WERI-Rb-1 (cell line): ENCODE measurements at regions not wholly inside any gene's neighbourhood (a gene's known extent, or its start where the extent isn't known, plus 50 kb on each side); places are given as distances from the start of the nearest gene placed in this dataset.

Source experiments
- DNase-seq: peaks from one replicate; pipeline ENCODE4 v3.0.0-alpha.2; 2020
- H3K27ac ChIP-seq: fragments of 250-450 bp; sonication (Bioruptor Pico); 2 replicates; pipeline ENCODE4 v1.5.1; 2020; ENCODE audit warnings: mild to moderate bottlenecking, moderate library complexity
- H3K27me3 ChIP-seq: fragments of 250-450 bp; sonication (Bioruptor Pico); 2 replicates; pipeline ENCODE4 v1.5.1; 2021; ENCODE audit warnings: mild to moderate bottlenecking, low read depth, moderate library complexity; ENCODE audit not compliant: insufficient read depth, severe bottlenecking
- H3K36me3 ChIP-seq: fragments of 250-450 bp; sonication (Bioruptor Pico); 2 replicates; pipeline ENCODE4 v1.5.1; 2020; ENCODE audit warnings: mild to moderate bottlenecking, moderate library complexity
- H3K4me3 ChIP-seq: 2 replicates; pipeline ENCODE4 v1.5.1; 2011; ENCODE audit warnings: low read depth, mild to moderate bottlenecking, control low read depth, low read length
- H3K9me3 ChIP-seq: fragments of 250-450 bp; sonication (Bioruptor Pico); 2 replicates; pipeline ENCODE4 v1.5.1; 2021; ENCODE audit warnings: mild to moderate bottlenecking, moderate library complexity; ENCODE audit not compliant: severe bottlenecking
- TF ChIP-seq, protein P1 (sequence below): IDR thresholded peaks from 2 replicates; pipeline ENCODE4 v1.5.1; 2011; ENCODE audit warnings: low read depth, mild to moderate bottlenecking, control low read depth, inconsistent platforms, low read length

- no peak for DNase-seq
Measured at GRCh38 chr2:118350621-118351020, 262.4 kb downstream of the INSIG2 start.

DNA sequence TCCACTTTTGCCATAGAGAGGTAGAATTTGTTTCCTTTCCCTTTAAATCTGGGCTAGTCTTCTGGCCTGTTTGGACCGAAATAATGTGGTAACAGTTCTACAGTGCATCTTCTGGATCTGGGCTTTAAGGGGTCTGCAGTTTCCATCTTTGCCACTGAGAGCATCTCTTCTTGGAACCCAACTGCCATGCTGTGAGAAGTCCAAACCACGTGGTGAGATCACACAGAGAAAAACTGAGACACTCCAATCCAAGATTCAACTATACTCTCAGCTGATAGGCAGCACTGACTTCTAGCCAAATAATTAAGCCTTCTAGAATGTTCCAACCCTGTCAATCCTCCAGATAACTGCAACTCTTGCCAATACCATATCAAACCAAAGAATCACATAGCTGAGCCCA, 261.1 kb downstream of the INSIG2 start:
- no peak for DNase-seq
- Histone ChIP-seq H3K4me3 (no peak overlapping the region), H3K36me3 (no peaks in the 10 kb centered on the region), H3K27me3 (peaks cover 55% of the 10 kb centered on the region), H3K27ac (no peak overlapping the region), H3K9me3 (no peaks in the 10 kb centered on the region)
- TF ChIP-seq, protein P1, sequence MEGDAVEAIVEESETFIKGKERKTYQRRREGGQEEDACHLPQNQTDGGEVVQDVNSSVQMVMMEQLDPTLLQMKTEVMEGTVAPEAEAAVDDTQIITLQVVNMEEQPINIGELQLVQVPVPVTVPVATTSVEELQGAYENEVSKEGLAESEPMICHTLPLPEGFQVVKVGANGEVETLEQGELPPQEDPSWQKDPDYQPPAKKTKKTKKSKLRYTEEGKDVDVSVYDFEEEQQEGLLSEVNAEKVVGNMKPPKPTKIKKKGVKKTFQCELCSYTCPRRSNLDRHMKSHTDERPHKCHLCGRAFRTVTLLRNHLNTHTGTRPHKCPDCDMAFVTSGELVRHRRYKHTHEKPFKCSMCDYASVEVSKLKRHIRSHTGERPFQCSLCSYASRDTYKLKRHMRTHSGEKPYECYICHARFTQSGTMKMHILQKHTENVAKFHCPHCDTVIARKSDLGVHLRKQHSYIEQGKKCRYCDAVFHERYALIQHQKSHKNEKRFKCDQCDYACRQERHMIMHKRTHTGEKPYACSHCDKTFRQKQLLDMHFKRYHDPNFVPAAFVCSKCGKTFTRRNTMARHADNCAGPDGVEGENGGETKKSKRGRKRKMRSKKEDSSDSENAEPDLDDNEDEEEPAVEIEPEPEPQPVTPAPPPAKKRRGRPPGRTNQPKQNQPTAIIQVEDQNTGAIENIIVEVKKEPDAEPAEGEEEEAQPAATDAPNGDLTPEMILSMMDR, result no peak

More at GRCh38 chr2:118350621-118351020, 262.4 kb downstream of the INSIG2 start:
- Histone ChIP-seq H3K9me3 (no peaks in the 10 kb centered on the region), H3K27ac (no peak overlapping the region), H3K4me3 (no peak overlapping the region), H3K27me3 (peaks cover 55% of the 10 kb centered on the region), H3K36me3 (no peaks in the 10 kb centered on the region)
- TF ChIP-seq, protein P1, result no peak

DNA sequence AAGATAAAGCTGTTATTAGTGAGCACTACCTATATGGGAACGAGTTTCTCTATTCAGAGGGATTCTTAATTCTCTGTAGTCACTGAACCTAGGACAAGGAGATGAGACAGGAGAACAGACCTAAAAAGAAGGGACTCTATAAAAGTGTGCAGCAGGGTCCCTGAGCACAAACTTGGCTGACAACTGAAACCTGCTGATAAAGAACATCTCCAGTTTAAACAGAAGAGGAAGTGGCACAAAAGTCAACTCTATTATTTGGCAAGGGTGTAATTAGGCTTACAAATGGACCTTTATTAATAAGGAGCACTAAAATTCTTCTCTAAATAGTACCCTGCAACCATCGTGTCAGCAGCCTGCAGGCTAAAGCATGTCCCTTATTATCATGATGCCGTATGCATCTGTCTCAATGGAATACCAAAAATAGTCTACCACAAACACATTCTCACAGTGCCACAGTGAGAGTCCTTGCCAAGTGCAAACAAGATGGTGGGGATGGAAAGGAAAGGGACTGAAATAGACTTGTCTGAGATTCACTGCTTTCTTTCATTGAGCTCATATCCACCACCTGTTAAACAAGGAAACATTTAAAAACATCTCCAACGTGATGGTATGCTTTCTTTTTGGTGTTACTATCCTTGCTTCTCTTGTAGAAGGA, 260.2 kb downstream of the INSIG2 start:
- no peak for DNase-seq
- H3K9me3 ChIP-seq, result no peaks in the 10 kb centered on the region

DNA sequence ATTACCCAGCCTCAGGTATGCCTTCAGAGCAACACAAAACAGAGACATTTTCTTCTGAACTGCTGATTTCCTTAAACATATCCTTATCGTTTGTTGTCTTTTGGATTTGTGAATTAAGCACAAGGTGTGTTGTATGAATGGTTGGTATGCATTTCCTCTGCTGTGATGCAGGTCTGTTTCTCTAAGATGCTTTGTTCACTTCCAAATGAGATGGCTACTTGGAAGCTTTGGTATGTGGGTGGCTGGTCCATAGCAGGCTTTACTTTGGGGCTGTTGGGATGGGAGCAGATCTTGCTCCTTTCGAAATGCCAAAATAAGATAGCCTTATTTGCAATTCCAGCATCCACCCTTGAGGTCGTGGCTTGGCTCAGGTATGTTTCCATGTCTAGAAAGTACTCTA, 257.2 kb downstream of the INSIG2 start:
- Histone ChIP-seq H3K27me3 (peaks cover 70% of the 10 kb centered on the region), H3K9me3 (no peaks in the 10 kb centered on the region), H3K4me3 (no peak overlapping the region), H3K36me3 (no peaks in the 10 kb centered on the region), H3K27ac (no peak overlapping the region)
- no peak for DNase-seq
- TF ChIP-seq, protein P1, result no peak

More for the DNA sequence above, 260.2 kb downstream of the INSIG2 start:
- TF ChIP-seq, protein P1, result no peak
- no peak overlapping the region for H3K27ac ChIP-seq
- H3K36me3 ChIP-seq, result no peaks in the 10 kb centered on the region
- peaks cover 54% of the 10 kb centered on the region for H3K27me3 ChIP-seq
- no peak overlapping the region for H3K4me3 ChIP-seq

GRCh38 chr2:118340103-118340502, 251.8 kb downstream of the INSIG2 start:
- no peaks in the 10 kb centered on the region for H3K36me3 ChIP-seq
- TF ChIP-seq, protein P1, result no peak
- no peaks in the 10 kb centered on the region for H3K9me3 ChIP-seq
- H3K27ac ChIP-seq, result no peak overlapping the region
- no peak for DNase-seq
- H3K27me3 ChIP-seq, result peaks cover 69% of the 10 kb centered on the region
- no peak overlapping the region for H3K4me3 ChIP-seq

DNA sequence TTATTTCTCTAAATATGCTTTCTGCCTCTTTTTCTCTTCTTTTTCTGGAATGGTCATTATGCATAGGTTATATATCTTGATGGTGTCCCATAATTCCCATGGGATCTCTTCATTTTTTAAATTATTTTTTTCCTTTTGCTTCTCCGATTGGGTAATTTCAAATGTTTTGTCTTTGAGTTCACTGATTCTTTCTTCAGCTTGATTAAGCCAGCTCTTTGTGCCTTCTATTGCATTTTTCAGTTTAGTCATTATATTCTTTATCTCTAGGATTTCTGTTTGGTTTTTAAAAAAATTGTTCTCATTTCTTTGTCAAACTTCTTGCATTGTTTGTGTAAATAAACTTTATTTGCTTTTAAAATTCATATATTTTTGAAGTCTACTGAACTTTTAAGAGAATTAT, 251.1 kb downstream of the INSIG2 start:
- Histone ChIP-seq H3K4me3 (no peak overlapping the region), H3K36me3 (no peaks in the 10 kb centered on the region), H3K27me3 (peaks cover 66% of the 10 kb centered on the region), H3K27ac (no peak overlapping the region), H3K9me3 (no peaks in the 10 kb centered on the region)
- TF ChIP-seq, protein P1, result no peak
- DNase-seq, result no peak
